MCF 10A (cell line): ENCODE measurements at regions not wholly inside any gene's neighbourhood (a gene's known extent, or its start where the extent isn't known, plus 50 kb on each side); places are given as distances from the start of the nearest gene placed in this dataset.

ENCODE experiments used
- BruUV-seq: library from RNA; stranded (reverse); fragments of 400-500 nt; replicated peaks from 2 replicates; lab custom pipeline; 2021; lab: Mats Ljungman, UMichigan
- CTCF ChIA-PET: fragments of 300-600 bp; sonication (Branson Sonifier 250); formaldehyde crosslinking; extraction: SDS; loops from one replicate; lab custom pipeline; 2021; ENCODE audit warnings: antibody characterized with exemption, inconsistent platforms; lab: Yijun Ruan, JAX
- POLR2A ChIA-PET: fragments of 300-600, 350-650 bp; sonication (Branson Sonifier 250); formaldehyde crosslinking; extraction: SDS; loops from one replicate; lab custom pipeline; 2020; ENCODE audit warnings: antibody characterized with exemption, inconsistent platforms; lab: Yijun Ruan, JAX
- DNase-seq: peaks from one replicate; pipeline ENCODE4 v3.0.0-alpha.2; 2018; ENCODE audit not compliant: unreplicated experiment
- H3K27ac Mint-ChIP-seq: one replicate; pipeline ENCODE4 v1.8.0; 2022; ENCODE audit warnings: mild to moderate bottlenecking, low read depth, mixed read lengths; ENCODE audit not compliant: unreplicated experiment
- H3K27me3 Mint-ChIP-seq: one replicate; pipeline ENCODE4 v1.8.0; 2022; ENCODE audit warnings: mixed read lengths; ENCODE audit not compliant: insufficient read depth, unreplicated experiment
- H3K36me3 Mint-ChIP-seq: one replicate; pipeline ENCODE4 v1.8.0; 2022; ENCODE audit warnings: mild to moderate bottlenecking, moderate library complexity, mixed read lengths; ENCODE audit not compliant: insufficient read depth, unreplicated experiment
- H3K4me1 Mint-ChIP-seq: one replicate; pipeline ENCODE4 v1.8.0; 2022; ENCODE audit warnings: mixed read lengths; ENCODE audit not compliant: insufficient read depth, unreplicated experiment
- H3K4me3 Mint-ChIP-seq: one replicate; pipeline ENCODE4 v1.8.0; 2022; ENCODE audit warnings: mild to moderate bottlenecking, moderate library complexity, mixed read lengths; ENCODE audit not compliant: unreplicated experiment
- H3K9me3 Mint-ChIP-seq: one replicate; pipeline ENCODE4 v1.8.0; 2022; ENCODE audit warnings: mixed read lengths; ENCODE audit not compliant: unreplicated experiment
- intact Hi-C: fragments of 100-400 bp; cut with micrococcal nuclease; formaldehyde crosslinking; loops from 2 replicates; pipeline ENCODE4 v1.14.1; 2022
- TF ChIP-seq, protein P1 (sequence below): fragments of 200-600 bp; IDR thresholded peaks from one replicate; pipeline ENCODE4 v1.8.0; 2022; ENCODE audit warnings: antibody characterized with exemption, mild to moderate bottlenecking; ENCODE audit not compliant: unreplicated experiment

DNA sequence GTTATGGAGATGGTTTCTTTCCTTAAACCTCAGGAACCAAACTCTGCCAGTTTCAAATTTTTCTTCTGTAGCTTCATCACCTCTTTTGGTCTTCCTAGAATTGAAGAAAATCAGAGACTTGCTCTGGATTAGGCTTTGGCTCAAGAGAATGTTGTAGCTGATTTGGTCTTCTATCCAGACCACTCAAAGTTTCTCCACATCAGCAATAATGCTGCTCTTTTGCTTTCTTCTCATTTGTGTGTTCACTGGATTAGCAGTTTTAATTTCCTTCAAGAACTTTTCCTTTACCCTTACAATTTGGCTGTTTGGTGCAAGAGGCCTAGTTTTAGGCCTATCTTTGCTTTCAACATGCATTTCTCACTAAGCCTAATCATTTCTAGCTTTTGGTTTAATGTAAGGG lies 78.1 kb upstream of the PLCB4 start:
- POLR2A ChIA-PET, result no interaction called here

DNA sequence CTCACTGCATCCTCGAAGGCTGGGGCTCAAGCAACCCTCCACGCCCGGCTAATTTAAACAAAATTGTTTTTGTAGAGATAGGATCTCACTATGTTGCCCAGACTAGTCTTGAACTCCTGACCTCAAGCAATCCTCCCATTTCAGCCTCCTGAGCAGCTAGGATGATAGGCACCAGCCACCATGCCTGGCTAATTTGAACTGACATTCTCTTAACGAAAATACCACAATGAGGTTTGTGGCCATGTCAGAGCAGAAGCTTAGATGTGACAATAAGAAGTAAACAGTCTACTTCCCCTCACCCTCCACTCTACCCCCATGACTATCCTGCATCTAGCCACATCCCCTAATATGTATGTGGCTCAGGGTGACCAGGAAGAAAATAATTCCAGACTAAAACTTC lies 74.8 kb upstream of the PLCB4 start:
- Mint-ChIP-seq H3K4me1 (no peaks in the 10 kb centered on the region), H3K4me3 (no peak overlapping the region), H3K36me3 (no peaks in the 10 kb centered on the region), H3K9me3 (peaks cover 7% of the 10 kb centered on the region), H3K27ac (no peak overlapping the region), H3K27me3 (no peaks in the 10 kb centered on the region)
- TF ChIP-seq, protein P1, sequence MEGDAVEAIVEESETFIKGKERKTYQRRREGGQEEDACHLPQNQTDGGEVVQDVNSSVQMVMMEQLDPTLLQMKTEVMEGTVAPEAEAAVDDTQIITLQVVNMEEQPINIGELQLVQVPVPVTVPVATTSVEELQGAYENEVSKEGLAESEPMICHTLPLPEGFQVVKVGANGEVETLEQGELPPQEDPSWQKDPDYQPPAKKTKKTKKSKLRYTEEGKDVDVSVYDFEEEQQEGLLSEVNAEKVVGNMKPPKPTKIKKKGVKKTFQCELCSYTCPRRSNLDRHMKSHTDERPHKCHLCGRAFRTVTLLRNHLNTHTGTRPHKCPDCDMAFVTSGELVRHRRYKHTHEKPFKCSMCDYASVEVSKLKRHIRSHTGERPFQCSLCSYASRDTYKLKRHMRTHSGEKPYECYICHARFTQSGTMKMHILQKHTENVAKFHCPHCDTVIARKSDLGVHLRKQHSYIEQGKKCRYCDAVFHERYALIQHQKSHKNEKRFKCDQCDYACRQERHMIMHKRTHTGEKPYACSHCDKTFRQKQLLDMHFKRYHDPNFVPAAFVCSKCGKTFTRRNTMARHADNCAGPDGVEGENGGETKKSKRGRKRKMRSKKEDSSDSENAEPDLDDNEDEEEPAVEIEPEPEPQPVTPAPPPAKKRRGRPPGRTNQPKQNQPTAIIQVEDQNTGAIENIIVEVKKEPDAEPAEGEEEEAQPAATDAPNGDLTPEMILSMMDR, result no peak
- no peak for DNase-seq
- intact Hi-C loops, result no loop called here
- CTCF ChIA-PET, result interaction anchor here (1.8 kb wide), 1 partner anchor 10 kb away, joined by 5 read pairs; no protein-coding TSS in a partner anchor
- POLR2A ChIA-PET, result no interaction called here
- BruUV-seq, result no TSS peak

More for the DNA sequence above, 78.1 kb upstream of the PLCB4 start:
- Mint-ChIP-seq H3K9me3 (peaks cover 7% of the 10 kb centered on the region), H3K4me3 (no peak overlapping the region), H3K36me3 (no peaks in the 10 kb centered on the region), H3K27me3 (no peaks in the 10 kb centered on the region), H3K4me1 (no peaks in the 10 kb centered on the region), H3K27ac (no peak overlapping the region)
- BruUV-seq, result no TSS peak
- intact Hi-C loops, result no loop called here
- CTCF ChIA-PET, result interaction anchor here (0.6 kb wide), 1 partner anchor 1140 kb away, joined by 3 read pairs; no protein-coding TSS in a partner anchor
- DNase-seq, result no peak
- TF ChIP-seq, protein P1, result no peak

- POLR2A ChIA-PET, result interaction anchor here (0.9 to 1.4 kb wide), 2 partner anchors 9 to 21 kb away, joined by 3 read pairs; no protein-coding TSS in a partner anchor
Observed at GRCh38 chr20:8995761-8996160, 73.1 kb upstream of the PLCB4 start.

GRCh38 chr20:8996817-8997512 lies 71.9 kb upstream of the PLCB4 start:
- BruUV-seq, result no TSS peak
- ChIA-PET POLR2A (no interaction called here), CTCF (interaction anchor here (0.7 to 1.2 kb wide), 2 partner anchors 143 to 362 kb away, joined by 3 to 6 read pairs; no protein-coding TSS in a partner anchor)
- Mint-ChIP-seq H3K27ac (no peak overlapping the region), H3K27me3 (no peaks in the 10 kb centered on the region), H3K9me3 (no peaks in the 10 kb centered on the region), H3K36me3 (no peaks in the 10 kb centered on the region), H3K4me1 (no peaks in the 10 kb centered on the region), H3K4me3 (no peak overlapping the region)
- no peak for DNase-seq
- TF ChIP-seq, protein P1, result no peak
- intact Hi-C loops, result no loop called here

More at GRCh38 chr20:8995761-8996160, 73.1 kb upstream of the PLCB4 start:
- Mint-ChIP-seq H3K36me3 (no peaks in the 10 kb centered on the region), H3K9me3 (no peaks in the 10 kb centered on the region), H3K4me1 (no peaks in the 10 kb centered on the region), H3K4me3 (no peak overlapping the region), H3K27me3 (no peaks in the 10 kb centered on the region), H3K27ac (no peak overlapping the region)
- no peak for DNase-seq
- BruUV-seq, result no TSS peak
- TF ChIP-seq, protein P1, result no peak
- CTCF ChIA-PET, result interaction anchor here (0.6 to 1.3 kb wide), 3 partner anchors 12 to 113 kb away, joined by 3 read pairs; no protein-coding TSS in a partner anchor
- intact Hi-C loops, result no loop called here
